HG02623 (cell line): ENCODE measurements at regions not wholly inside any gene's neighbourhood (a gene's known extent, or its start where the extent isn't known, plus 50 kb on each side); places are given as distances from the start of the nearest gene placed in this dataset.

ENCODE experiments used
- ATAC-seq: cut with Tn5 transposase; IDR thresholded peaks from one replicate; pipeline ENCODE4 v1.9.1; 2021; ENCODE audit warnings: moderate library complexity; ENCODE audit not compliant: unreplicated experiment

GRCh38 chr7:9186730-9187129 lies 753.3 kb downstream of the NXPH1 start:
- ATAC-seq: no peak

GRCh38 chr7:9189703-9190102 lies 756.3 kb downstream of the NXPH1 start:
- no peak for ATAC-seq

- no peak for ATAC-seq
Observed at GRCh38 chr7:9192969-9193368, 759.6 kb downstream of the NXPH1 start.

- ATAC-seq: no peak
Observed at GRCh38 chr7:9200626-9201025, 767.2 kb downstream of the NXPH1 start.

GRCh38 chr7:9201928-9202327 lies 768.5 kb downstream of the NXPH1 start:
- ATAC-seq: no peak

- ATAC-seq: no peak
Observed at GRCh38 chr7:9204571-9204970, 771.2 kb downstream of the NXPH1 start.

GRCh38 chr7:9210114-9210513 lies 776.7 kb downstream of the NXPH1 start:
- no peak for ATAC-seq

- no peak for ATAC-seq
Observed at GRCh38 chr7:9217204-9217603, 783.8 kb downstream of the NXPH1 start.

GRCh38 chr7:9226500-9226899 lies 793.1 kb downstream of the NXPH1 start:
- no peak for ATAC-seq

GRCh38 chr7:9231630-9232121 lies 798.3 kb downstream of the NXPH1 start:
- no peak for ATAC-seq

GRCh38 chr7:9240001-9240400 lies 806.6 kb downstream of the NXPH1 start:
- ATAC-seq: no peak

GRCh38 chr7:9241826-9242225 lies 808.4 kb downstream of the NXPH1 start:
- ATAC-seq: no peak

GRCh38 chr7:9242636-9243035 lies 809.2 kb downstream of the NXPH1 start:
- ATAC-seq: no peak

- ATAC-seq: no peak
Observed at GRCh38 chr7:9250876-9251275, 817.5 kb downstream of the NXPH1 start.

- ATAC-seq: no peak
Observed at GRCh38 chr7:9264395-9264794, 831.0 kb downstream of the NXPH1 start.

- no peak for ATAC-seq
Observed at GRCh38 chr7:9280088-9280487, 846.7 kb downstream of the NXPH1 start.

GRCh38 chr7:9283246-9283645 lies 849.8 kb downstream of the NXPH1 start:
- no peak for ATAC-seq

GRCh38 chr7:9302436-9302835 lies 869.0 kb downstream of the NXPH1 start:
- no peak for ATAC-seq

- no peak for ATAC-seq
Observed at GRCh38 chr7:9307131-9307530, 873.7 kb downstream of the NXPH1 start.

GRCh38 chr7:9324513-9324912 lies 891.1 kb downstream of the NXPH1 start:
- no peak for ATAC-seq

GRCh38 chr7:9328296-9328695 lies 894.9 kb downstream of the NXPH1 start:
- no peak for ATAC-seq

- no peak for ATAC-seq
Observed at GRCh38 chr7:9349625-9350024, 916.2 kb downstream of the NXPH1 start.

GRCh38 chr7:9391221-9391620 lies 957.8 kb downstream of the NXPH1 start:
- ATAC-seq: no peak

GRCh38 chr7:9391984-9392383 lies 958.6 kb downstream of the NXPH1 start:
- no peak for ATAC-seq
